ENCODE measurements at regions not wholly inside any gene's neighbourhood (a gene's known extent, or its start where the extent isn't known, plus 50 kb on each side); places are given as distances from the start of the nearest gene placed in this dataset.
A peak's percentile ranks its signal among the peaks of the same experiment; 100 is the strongest.

GRCh38 chr10:42952931-42953683 is 123.8 kb upstream of the RET start:
- DNase-seq = no peak

GRCh38 chr10:42953684-42954674 is 122.9 kb upstream of the RET start:
- no peak for DNase-seq

GRCh38 chr10:42954766-42955492 is 121.9 kb upstream of the RET start:
- DNase-seq = no peak

- no peak for DNase-seq
Measured at GRCh38 chr10:42955493-42955889, 121.4 kb upstream of the RET start.

- no peak for DNase-seq
Measured at GRCh38 chr10:42956045-42956444, 120.8 kb upstream of the RET start.

GRCh38 chr10:42958142-42958868 is 118.6 kb upstream of the RET start:
- DNase-seq = no peak

- no peak for DNase-seq
Measured at GRCh38 chr10:42959833-42960232, 117.0 kb upstream of the RET start.

GRCh38 chr10:42960491-42960990 is 116.3 kb upstream of the RET start:
- no peak for DNase-seq

DNA sequence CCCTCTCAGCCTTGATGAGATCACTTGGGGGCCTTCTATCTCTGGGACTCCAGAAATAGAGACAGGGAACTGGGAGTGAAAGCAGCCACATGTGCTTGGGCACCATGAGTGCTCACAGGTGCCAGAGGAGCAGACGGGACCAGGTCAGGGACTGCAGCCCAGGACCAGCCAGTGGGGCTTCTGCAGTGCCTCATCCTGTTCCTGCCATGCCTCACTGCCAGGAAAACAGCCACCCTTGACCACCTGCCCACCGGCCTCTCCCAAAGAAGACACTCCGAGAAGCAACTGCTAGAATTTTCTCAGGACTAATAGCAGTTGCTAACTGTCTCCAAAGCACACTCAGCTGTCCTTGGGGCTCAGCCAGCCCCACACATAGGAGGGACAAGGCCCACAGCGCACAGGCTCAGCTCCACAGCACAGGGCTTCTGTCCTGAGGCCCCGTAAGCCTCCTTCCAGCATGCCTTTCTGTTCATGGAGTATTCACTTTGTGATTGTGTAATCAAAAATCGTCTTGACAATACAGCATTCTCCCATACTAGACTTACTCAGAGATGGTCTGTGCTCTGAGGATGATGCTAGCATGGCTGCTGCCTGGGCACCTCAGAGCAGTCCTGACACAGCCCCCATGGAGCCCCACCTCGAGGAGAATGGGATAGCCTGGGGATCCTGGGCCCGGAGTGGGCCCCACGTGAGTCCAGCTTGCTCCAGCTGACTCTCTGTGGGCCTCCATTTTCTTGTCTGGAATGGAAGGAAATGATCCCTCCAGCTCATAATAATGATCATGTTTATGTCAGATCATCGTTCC is 115.7 kb upstream of the RET start:
- DNase-seq = no peak

DNA sequence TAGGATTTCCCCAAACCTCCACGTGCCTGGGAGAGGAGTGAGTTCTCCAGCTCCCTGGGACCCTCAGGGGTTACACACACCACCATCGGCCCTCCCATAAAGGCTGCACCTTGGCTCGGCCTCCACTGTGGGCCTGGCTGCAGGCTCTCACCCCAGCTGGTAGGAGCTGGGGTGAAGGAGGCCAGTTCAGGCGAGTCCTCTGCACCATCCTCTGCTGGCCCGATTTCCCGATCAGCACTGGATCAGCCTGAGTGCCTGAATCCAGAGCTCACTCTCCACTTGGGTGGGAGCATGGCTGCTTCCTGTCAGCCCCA is 115.1 kb upstream of the RET start:
- DNase-seq = no peak

- DNase-seq = peak; percentile 49
Measured at GRCh38 chr10:42962110-42962901, 114.6 kb upstream of the RET start.

GRCh38 chr10:42962902-42963231 is 114.0 kb upstream of the RET start:
- DNase-seq = no peak

DNA sequence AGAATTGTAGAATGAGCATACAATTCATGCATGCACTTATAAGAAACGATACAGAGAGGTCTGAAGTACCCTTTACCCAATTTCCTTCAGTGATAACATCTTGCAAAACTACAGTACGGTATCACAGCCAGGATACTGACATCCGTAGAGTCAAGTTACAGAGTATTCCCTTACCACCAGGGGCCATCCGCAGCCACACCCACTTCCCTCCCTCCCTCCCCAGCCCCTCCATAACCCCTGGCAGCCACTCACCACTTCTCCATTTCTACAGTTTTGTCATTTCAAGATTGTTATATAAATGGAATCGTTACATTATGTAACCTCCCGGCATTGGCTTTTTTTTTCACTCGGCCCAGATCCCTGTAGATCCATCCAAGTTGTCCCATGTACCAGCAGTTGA is 113.6 kb upstream of the RET start:
- DNase-seq = no peak

DNA sequence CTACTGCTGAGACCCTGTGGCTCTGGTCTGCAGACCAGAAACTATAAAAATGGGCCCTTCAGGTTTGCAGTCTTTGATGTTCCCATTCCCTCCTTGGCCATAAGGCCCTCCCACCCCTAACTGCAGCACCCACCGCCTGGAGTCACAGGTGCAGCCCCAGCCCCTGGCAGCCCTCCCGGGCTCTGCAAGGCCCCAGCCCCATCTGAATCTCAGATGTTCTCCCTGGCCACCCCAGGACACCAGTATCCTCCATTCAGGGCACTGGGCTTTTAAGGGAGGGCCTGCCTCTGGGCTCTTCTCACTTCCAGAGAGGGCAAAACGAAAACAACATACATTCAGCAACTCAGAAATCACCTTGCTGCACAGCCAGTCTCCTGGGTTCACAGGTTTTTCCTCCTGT is 107.7 kb upstream of the RET start:
- no peak for DNase-seq

DNA sequence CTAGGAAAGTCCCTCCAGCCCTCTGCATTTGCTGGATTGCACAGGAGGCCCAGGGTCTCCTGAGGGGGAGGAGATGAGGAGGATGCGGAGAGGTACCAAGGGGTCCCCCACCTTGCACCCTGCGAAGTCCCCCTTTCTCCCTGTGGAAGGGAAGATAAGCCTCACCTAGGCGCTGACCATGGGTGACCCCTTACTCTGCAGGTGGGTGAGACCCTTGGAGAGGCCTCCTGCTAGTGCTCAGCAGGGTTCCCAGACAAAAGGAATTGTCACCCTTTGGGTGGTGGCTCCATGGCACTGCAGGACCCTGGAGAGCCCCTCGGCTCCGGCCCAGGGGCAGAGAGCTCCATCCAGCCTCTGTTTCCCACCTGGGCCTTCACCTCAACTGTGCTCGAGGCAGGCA is 107.0 kb upstream of the RET start:
- no peak for DNase-seq

DNA sequence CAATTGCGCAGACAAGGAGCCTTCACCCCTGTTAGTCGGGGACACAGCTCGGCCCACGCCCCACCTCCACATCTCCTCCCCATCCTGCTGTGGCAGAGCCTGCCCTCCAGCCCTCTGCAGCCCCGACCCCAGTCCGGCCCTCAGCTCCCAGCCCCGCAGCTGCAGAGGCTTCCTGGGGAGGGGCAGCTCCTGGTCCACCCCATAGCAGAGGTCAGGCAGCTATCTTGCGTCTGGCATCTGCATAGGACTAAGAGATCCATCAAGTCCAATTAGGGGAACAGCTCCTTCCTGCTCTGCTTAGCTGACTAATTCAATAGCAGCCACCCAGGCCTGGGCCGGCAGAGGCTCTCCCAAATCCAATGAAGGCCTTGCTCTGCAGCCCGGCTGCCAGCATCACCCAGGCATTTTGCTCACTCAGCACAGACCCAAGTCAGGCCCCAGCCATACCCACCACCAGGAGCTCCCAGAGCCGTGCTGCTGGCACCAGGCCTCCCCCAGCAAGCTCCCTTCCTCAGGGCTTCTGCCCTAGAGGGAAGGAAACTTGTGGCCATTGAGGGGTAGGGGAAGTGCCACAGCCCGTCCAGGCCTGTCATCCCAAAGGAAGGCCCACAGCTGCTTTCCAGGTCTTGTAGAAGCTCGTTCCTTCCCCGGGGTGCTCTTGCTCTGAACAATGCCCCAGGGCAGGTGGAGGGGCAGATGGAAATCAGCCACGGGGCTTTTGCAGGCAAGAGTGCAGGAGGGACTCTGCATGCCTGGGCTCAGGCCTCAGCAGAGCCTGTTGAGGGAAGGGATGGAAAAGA is 106.2 kb upstream of the RET start:
- peak; percentile 58 for DNase-seq

DNA sequence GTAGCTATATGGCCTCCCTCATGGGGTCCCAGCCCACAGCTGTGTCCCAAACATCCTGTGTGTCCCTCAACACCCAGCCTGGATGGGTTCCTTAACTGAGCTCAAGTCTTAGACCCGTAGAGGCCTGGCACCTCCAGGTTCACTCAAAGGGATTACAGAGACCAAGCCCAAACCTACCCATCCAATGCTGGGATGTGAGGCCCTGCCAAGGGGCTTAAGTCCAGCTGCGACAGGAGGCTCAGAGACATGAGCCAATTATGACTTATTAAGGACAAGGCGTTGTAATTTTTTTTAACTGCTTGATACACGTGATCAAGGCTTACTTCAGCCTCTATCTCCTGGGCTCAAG is 105.6 kb upstream of the RET start:
- DNase-seq = no peak

GRCh38 chr10:42972946-42973345 is 103.9 kb upstream of the RET start:
- DNase-seq = no peak

- DNase-seq = no peak
Measured at GRCh38 chr10:42973411-42973810, 103.5 kb upstream of the RET start.
